ENCODE measurements at regions not wholly inside any gene's neighbourhood (a gene's known extent, or its start where the extent isn't known, plus 50 kb on each side); places are given as distances from the start of the nearest gene placed in this dataset.
A peak's percentile ranks its signal among the peaks of the same experiment; 100 is the strongest.

DNA sequence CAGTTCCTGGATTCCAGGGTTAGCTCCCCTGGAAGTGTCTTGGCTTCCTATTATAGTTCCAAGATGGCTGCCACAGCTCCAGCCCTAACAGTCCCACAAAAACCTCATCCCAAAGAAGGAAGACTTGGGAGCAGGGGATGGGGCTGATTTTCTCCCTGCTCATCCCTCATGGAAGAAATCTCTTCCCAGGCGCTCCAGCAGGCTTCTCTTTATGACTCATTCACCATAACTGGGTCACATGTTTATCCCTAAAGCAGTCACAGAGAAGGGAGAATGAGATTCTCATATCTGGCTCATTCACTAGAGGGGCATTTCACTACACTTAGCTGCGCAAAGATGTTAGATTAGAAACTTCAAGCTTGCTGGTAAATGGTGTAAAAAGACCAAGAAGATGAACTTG is 206.5 kb upstream of the IRX3 start:
- TF ChIP-seq ZFX (IDR thresholded peaks at IDR 0.05; ENCODE audit: borderline replicate concordance): no peak
- TF ChIP-seq, protein P1, sequence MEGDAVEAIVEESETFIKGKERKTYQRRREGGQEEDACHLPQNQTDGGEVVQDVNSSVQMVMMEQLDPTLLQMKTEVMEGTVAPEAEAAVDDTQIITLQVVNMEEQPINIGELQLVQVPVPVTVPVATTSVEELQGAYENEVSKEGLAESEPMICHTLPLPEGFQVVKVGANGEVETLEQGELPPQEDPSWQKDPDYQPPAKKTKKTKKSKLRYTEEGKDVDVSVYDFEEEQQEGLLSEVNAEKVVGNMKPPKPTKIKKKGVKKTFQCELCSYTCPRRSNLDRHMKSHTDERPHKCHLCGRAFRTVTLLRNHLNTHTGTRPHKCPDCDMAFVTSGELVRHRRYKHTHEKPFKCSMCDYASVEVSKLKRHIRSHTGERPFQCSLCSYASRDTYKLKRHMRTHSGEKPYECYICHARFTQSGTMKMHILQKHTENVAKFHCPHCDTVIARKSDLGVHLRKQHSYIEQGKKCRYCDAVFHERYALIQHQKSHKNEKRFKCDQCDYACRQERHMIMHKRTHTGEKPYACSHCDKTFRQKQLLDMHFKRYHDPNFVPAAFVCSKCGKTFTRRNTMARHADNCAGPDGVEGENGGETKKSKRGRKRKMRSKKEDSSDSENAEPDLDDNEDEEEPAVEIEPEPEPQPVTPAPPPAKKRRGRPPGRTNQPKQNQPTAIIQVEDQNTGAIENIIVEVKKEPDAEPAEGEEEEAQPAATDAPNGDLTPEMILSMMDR (IDR thresholded peaks at IDR 0.05): no peak
- no peak overlapping the region for H3K27ac ChIP-seq

DNA sequence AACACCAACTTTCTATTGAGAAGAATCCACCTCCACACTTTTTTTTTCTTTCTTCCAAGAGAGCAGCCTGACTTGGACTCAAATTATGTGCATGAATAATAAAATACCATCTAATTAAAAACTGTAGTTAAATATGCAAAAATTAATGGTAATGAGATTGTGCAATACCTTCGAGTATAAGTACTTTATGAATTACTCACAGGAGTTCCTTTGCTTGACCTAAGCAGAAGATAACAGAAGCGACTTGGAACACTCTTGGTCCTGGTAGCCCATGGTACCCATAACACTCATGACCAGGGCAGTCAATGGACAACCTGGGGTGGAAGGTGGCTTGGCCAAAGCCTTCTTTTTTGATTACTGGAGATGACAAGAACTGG is 203.5 kb upstream of the IRX3 start:
- H3K27ac ChIP-seq: peak overlapping the region; percentile 90
- TF ChIP-seq, protein P1 (IDR thresholded peaks at IDR 0.05): no peak
- TF ChIP-seq ZFX (IDR thresholded peaks at IDR 0.05; ENCODE audit: borderline replicate concordance): no peak

DNA sequence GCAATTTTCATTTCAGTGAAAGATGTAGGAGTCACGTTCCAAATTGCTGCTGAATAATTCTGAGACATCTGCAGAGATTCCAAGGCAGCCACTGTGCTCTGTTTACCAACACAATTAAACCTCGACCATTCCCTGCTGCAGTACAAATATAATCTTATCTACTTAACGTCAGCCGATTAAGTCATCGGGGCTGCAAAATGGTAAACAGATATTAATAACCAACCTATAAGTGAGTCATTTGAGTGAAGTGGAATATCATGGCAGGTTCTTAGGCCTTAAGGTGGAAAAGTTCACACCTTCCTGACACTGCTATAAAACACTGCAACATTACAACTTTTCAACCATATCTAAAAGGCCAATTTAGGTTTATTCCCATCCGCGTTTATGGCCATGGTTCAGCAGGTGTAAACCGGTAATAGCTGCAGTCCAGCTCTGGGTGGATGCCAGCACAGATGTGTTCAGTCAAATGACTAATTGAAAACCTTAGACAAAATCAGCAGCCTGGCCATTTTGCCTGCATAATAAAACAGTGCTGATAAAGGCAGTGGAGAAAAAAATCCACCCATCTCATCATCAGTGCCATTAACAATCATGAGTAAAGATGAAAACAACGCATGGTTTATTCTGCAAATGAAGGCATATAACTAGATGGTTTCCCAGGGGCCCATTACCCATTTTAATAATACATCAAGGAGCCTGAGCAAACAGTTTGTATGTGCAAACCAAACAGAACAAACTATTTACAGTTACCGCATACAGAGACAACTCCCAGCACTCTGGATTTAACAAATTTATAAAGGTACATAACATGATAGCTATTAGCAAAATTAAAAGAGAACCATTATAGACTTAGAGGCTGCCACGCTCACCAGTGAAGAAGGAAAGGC is 202.9 kb upstream of the IRX3 start:
- H3K27ac ChIP-seq: peak overlapping the region; percentile 90
- TF ChIP-seq ZFX (IDR thresholded peaks at IDR 0.05; ENCODE audit: borderline replicate concordance): no peak
- TF ChIP-seq, protein P1 (IDR thresholded peaks at IDR 0.05): no peak

DNA sequence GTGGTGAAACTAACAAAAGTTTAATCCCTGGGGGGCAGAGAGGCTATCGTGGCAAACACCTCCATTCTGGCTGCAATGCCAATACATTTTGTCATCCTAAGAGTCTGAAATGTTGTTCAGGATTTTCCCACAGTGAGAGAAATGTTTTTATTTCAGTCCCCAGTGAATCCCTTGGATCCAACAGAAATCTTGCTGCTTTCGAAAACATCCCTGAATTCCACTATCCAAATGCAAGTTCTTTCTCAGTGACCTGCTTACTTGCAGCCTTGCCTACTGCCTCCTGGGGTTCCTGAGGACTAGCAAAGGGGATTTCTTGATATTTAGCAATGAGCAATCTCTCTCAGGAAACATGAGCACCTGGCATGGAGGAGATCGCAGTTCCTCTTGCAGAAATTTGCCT is 202.1 kb upstream of the IRX3 start:
- TF ChIP-seq, protein P1 (IDR thresholded peaks at IDR 0.05): no peak
- TF ChIP-seq ZFX (IDR thresholded peaks at IDR 0.05; ENCODE audit: borderline replicate concordance): no peak
- H3K27ac ChIP-seq: peak overlapping the region; percentile 90

DNA sequence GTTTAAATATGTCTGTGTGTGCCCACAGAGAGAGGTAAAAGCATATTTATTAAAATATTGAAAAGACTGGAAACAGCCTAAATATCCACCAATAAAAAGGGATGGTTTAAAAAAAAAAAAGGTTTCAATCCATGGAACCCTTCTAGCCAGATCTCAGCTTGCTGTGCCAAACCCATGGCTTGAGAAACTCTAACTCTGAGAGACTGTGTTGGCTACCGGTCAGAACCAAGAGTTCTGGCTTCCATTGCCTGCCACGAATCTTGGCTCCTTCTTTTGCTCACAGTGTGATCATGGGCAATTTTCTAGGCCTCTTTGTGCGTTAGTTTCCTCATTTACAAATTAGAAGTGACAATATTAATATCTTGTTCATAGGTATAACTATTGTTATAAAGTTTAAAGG is 201.3 kb upstream of the IRX3 start:
- no peak for TF ChIP-seq ZFX (IDR thresholded peaks at IDR 0.05; ENCODE audit: borderline replicate concordance)
- TF ChIP-seq, protein P1 (IDR thresholded peaks at IDR 0.05): no peak
- peak overlapping the region; percentile 90; the same call in 1 of the 2 replicates for H3K27ac ChIP-seq

DNA sequence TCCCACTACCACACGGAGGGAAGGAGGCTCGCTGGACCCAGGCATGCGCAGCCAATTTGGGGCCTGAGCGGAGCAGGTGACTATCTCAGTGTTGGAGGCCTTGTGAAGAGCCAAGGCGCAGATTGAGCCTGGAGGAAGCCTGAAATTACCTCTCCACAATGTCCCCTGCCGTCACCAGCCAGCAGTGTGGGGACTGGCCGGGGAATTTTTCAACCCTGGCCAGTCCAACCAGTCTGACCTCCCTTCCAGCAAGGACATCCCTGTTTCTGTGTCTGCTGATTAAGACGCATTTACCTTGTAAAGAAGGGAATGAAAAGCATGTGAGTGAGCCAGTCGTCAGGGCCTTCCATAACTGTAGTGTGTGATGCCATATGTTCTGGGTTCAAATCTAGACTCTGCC is 198.1 kb upstream of the IRX3 start:
- H3K27ac ChIP-seq: no peak overlapping the region
- TF ChIP-seq, protein P1 (IDR thresholded peaks at IDR 0.05): no peak
- no peak for TF ChIP-seq ZFX (IDR thresholded peaks at IDR 0.05; ENCODE audit: borderline replicate concordance)

DNA sequence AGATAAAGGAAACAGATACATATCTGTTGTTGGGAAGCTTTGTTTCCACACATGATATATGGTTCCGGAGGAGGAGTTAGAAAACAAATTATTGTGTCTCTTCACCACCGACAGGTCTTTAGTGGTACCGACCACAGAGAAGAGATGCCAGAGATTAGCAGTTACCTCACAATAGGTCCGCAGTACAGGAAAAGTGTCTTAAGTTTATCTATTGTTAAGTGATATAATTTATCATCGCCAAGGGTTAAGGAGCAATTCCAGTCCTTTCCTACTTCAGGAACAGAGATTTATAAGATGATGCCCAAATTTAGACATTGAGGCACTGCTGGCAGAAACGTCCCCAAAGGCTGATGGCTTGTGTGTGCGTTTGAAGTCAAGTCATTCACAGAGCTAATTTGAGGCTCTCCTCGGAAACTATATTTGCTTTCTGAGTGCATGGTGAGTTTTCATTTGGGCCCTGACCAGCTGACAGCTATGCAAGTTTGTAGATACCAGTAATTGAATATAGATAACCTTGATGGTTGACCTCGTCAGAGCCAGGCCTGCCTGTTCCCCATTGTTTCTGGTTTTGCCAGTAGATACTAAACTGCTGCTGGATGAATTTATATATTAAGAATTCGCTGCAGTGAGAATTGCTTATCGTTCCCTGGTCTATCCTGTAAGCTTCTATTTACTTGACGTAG is 196.4 kb upstream of the IRX3 start:
- no peak overlapping the region for H3K27ac ChIP-seq
- no peak for TF ChIP-seq ZFX (IDR thresholded peaks at IDR 0.05; ENCODE audit: borderline replicate concordance)
- TF ChIP-seq, protein P1 (IDR thresholded peaks at IDR 0.05): no peak
